PC-9 (cell line): ENCODE measurements at regions not wholly inside any gene's neighbourhood (a gene's known extent, or its start where the extent isn't known, plus 50 kb on each side); places are given as distances from the start of the nearest gene placed in this dataset.

Experiments used
- EZH2 ChIP-seq: fragments of 200-600 bp; sonication (generic); IDR thresholded peaks from 2 replicates; pipeline ENCODE4 v1.8.0; 2017; ENCODE audit warnings: antibody characterized with exemption, low read depth
- TF ChIP-seq, protein P1 (sequence below): fragments of 200-600 bp; sonication (generic); conservative IDR thresholded peaks from 2 replicates; pipeline ENCODE4 v1.6.1; 2017; ENCODE audit warnings: mixed run types, antibody characterized with exemption, mild to moderate bottlenecking, moderate library complexity

DNA sequence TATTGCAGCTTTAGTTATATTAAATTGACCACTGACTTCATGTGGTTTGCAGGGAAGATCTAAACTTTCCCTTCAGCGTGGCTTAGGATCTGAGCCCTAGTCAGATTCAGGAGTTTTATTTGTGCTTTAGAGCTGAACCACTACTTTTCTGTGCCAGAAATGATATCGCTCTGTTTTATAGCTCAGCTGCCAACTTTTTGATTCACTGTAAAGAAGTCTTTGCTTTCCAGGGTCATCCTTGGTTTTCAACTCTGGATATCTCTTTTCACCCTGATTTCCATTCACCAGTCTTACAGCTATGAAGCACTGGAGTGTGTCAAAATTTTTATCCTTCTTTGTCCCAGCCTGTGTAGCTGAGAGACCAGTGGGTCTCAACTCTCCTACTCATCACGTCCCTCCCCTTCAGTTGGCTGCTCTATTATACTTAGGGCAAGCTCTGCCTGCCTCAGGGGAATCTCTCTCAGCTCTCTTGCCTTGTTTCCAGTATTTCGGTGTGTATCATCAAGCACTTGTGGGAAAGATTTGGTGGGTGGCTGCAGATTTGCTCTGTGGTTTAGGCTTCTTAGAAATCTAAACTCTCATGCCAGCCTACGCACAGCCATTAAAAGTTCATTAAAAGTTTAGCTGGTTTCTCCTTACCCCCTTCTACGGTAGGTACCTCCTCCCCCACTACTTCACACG, 425.5 kb downstream of the TENT5A start:
- TF ChIP-seq, protein P1, sequence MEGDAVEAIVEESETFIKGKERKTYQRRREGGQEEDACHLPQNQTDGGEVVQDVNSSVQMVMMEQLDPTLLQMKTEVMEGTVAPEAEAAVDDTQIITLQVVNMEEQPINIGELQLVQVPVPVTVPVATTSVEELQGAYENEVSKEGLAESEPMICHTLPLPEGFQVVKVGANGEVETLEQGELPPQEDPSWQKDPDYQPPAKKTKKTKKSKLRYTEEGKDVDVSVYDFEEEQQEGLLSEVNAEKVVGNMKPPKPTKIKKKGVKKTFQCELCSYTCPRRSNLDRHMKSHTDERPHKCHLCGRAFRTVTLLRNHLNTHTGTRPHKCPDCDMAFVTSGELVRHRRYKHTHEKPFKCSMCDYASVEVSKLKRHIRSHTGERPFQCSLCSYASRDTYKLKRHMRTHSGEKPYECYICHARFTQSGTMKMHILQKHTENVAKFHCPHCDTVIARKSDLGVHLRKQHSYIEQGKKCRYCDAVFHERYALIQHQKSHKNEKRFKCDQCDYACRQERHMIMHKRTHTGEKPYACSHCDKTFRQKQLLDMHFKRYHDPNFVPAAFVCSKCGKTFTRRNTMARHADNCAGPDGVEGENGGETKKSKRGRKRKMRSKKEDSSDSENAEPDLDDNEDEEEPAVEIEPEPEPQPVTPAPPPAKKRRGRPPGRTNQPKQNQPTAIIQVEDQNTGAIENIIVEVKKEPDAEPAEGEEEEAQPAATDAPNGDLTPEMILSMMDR, result no peak
- no peak for TF ChIP-seq EZH2
